PC-9 (cell line): ENCODE measurements at regions not wholly inside any gene's neighbourhood (a gene's known extent, or its start where the extent isn't known, plus 50 kb on each side); places are given as distances from the start of the nearest gene placed in this dataset.

Experiments
- EZH2 ChIP-seq: fragments of 200-600 bp; sonication (generic); IDR thresholded peaks from 2 replicates; pipeline ENCODE4 v1.8.0; 2017; ENCODE audit warnings: antibody characterized with exemption, low read depth
- TF ChIP-seq, protein P1 (sequence below): fragments of 200-600 bp; sonication (generic); conservative IDR thresholded peaks from 2 replicates; pipeline ENCODE4 v1.6.1; 2017; ENCODE audit warnings: mixed run types, antibody characterized with exemption, mild to moderate bottlenecking, moderate library complexity

DNA sequence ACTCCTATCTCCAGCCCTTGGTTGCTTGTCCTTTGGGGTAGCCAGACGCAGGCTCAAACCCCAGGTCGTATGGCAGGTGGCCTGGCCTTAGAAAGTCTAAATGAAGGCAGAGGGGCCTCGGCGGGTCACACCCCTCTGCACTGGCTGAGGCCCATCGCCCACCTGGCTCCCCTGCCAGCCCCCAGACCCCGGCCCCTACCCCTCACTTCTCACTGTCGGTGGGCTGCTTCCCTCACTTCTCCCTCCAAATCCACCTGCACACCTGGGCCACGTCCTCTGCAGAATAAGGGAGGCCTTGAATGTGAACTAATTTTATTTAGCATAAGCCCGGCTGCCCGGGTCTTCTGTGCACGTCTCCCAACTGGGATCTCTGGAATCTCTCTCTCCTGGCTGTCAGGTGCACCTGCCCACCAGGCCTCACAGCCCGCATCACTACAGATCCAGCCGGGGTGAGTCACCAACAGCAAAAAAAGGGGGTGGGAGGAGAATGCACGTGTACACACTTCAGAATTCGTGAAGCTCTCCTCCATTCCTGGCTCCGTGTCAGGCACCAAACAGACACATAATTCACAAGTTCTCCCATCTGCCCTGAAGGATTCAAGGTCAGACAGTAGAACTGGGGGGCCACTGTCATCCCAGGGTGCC lies 107.5 kb upstream of the SIM2 start:
- TF ChIP-seq, protein P1, sequence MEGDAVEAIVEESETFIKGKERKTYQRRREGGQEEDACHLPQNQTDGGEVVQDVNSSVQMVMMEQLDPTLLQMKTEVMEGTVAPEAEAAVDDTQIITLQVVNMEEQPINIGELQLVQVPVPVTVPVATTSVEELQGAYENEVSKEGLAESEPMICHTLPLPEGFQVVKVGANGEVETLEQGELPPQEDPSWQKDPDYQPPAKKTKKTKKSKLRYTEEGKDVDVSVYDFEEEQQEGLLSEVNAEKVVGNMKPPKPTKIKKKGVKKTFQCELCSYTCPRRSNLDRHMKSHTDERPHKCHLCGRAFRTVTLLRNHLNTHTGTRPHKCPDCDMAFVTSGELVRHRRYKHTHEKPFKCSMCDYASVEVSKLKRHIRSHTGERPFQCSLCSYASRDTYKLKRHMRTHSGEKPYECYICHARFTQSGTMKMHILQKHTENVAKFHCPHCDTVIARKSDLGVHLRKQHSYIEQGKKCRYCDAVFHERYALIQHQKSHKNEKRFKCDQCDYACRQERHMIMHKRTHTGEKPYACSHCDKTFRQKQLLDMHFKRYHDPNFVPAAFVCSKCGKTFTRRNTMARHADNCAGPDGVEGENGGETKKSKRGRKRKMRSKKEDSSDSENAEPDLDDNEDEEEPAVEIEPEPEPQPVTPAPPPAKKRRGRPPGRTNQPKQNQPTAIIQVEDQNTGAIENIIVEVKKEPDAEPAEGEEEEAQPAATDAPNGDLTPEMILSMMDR, result no peak
- TF ChIP-seq EZH2, result no peak
